ENCODE measurements at regions not wholly inside any gene's neighbourhood (a gene's known extent, or its start where the extent isn't known, plus 50 kb on each side); places are given as distances from the start of the nearest gene placed in this dataset.
"Not testable (repeated sequence)": the region's sequence is repeated elsewhere in the genome, so short reads cannot be mapped to it uniquely, and the experiment has no call there.

GRCh38 chr11:25613865-25614264 lies 718.1 kb upstream of the ANO3 start:
- DNase-seq (ENCODE audit: low read depth in 2 of 2): no peak

- DNase-seq (ENCODE audit: low read depth in 2 of 2): no peak
These were observed 716.9 kb upstream of the ANO3 start for GRCh38 chr11:25615069-25615468.

GRCh38 chr11:25615841-25616240 lies 716.1 kb upstream of the ANO3 start:
- DNase-seq (ENCODE audit: low read depth in 2 of 2): no peak

- DNase-seq (ENCODE audit: low read depth in 2 of 2): no peak
These were observed 706.8 kb upstream of the ANO3 start for GRCh38 chr11:25625094-25625493.

- no peak for DNase-seq (ENCODE audit: low read depth in 2 of 2)
These were observed 703.9 kb upstream of the ANO3 start for GRCh38 chr11:25628030-25628429.

GRCh38 chr11:25633230-25633629 lies 698.7 kb upstream of the ANO3 start:
- no peak for DNase-seq (ENCODE audit: low read depth in 2 of 2)

GRCh38 chr11:25649220-25649619 lies 682.7 kb upstream of the ANO3 start:
- DNase-seq (ENCODE audit: low read depth in 2 of 2): not testable (repeated sequence)

GRCh38 chr11:25650319-25650718 lies 681.6 kb upstream of the ANO3 start:
- no peak for DNase-seq (ENCODE audit: low read depth in 2 of 2)

GRCh38 chr11:25655636-25656035 lies 676.3 kb upstream of the ANO3 start:
- no peak for DNase-seq (ENCODE audit: low read depth in 2 of 2)

- DNase-seq (ENCODE audit: low read depth in 2 of 2): no peak
These were observed 673.0 kb upstream of the ANO3 start for GRCh38 chr11:25658916-25659315.

GRCh38 chr11:25659706-25660105 lies 672.2 kb upstream of the ANO3 start:
- no peak for DNase-seq (ENCODE audit: low read depth in 2 of 2)

- DNase-seq (ENCODE audit: low read depth in 2 of 2): no peak
These were observed 664.1 kb upstream of the ANO3 start for GRCh38 chr11:25667871-25668270.

- DNase-seq (ENCODE audit: low read depth in 2 of 2): no peak
These were observed 640.0 kb upstream of the ANO3 start for GRCh38 chr11:25691959-25692358.

GRCh38 chr11:25702417-25702816 lies 629.5 kb upstream of the ANO3 start:
- no peak for DNase-seq (ENCODE audit: low read depth in 2 of 2)

GRCh38 chr11:25710975-25711374 lies 621.0 kb upstream of the ANO3 start:
- no peak for DNase-seq (ENCODE audit: low read depth in 2 of 2)

GRCh38 chr11:25727944-25728343 lies 604.0 kb upstream of the ANO3 start:
- DNase-seq (ENCODE audit: low read depth in 2 of 2): no peak

- no peak for DNase-seq (ENCODE audit: low read depth in 2 of 2)
These were observed 601.7 kb upstream of the ANO3 start for GRCh38 chr11:25730230-25730629.

GRCh38 chr11:25733777-25734176 lies 598.2 kb upstream of the ANO3 start:
- no peak for DNase-seq (ENCODE audit: low read depth in 2 of 2)

GRCh38 chr11:25734591-25735211 lies 597.2 kb upstream of the ANO3 start:
- DNase-seq (ENCODE audit: low read depth in 2 of 2): peak; percentile 12 to 21

- no peak for DNase-seq (ENCODE audit: low read depth in 2 of 2)
These were observed 594.8 kb upstream of the ANO3 start for GRCh38 chr11:25737071-25737675.

GRCh38 chr11:25741886-25742285 lies 590.0 kb upstream of the ANO3 start:
- DNase-seq (ENCODE audit: low read depth in 2 of 2): no peak

- no peak for DNase-seq (ENCODE audit: low read depth in 2 of 2)
These were observed 589.1 kb upstream of the ANO3 start for GRCh38 chr11:25742800-25743199.

- DNase-seq (ENCODE audit: low read depth in 2 of 2): no peak
These were observed 576.5 kb upstream of the ANO3 start for GRCh38 chr11:25755381-25755780.
